Nephron (organoid): ENCODE measurements at regions not wholly inside any gene's neighbourhood (a gene's known extent, or its start where the extent isn't known, plus 50 kb on each side); places are given as distances from the start of the nearest gene placed in this dataset.

Source experiments
- H3K27ac Mint-ChIP-seq, 3 experiments: 2 replicates each; pipeline ENCODE4 v1.8.0; 2020; ENCODE audit warnings: mixed read lengths in 3 of 3, mild to moderate bottlenecking in 2 of 3, moderate library complexity in 1 of 3
- H3K27me3 Mint-ChIP-seq: 2 replicates; pipeline ENCODE4 v1.8.0; 2021; ENCODE audit warnings: low read depth, mild to moderate bottlenecking, moderate library complexity, mixed read lengths
- H3K36me3 Mint-ChIP-seq: 2 replicates; pipeline ENCODE4 v1.8.0; 2020; ENCODE audit warnings: low read depth, mixed read lengths
- H3K4me1 Mint-ChIP-seq: 2 replicates; pipeline ENCODE4 v1.8.0; 2020; ENCODE audit warnings: mixed read lengths
- H3K4me3 Mint-ChIP-seq, 3 experiments: 2 replicates each; pipeline ENCODE4 v1.8.0; 2020; ENCODE audit warnings: mild to moderate bottlenecking in 3 of 3, mixed read lengths in 3 of 3, moderate library complexity in 2 of 3
- H3K9me3 Mint-ChIP-seq: 2 replicates; pipeline ENCODE4 v1.8.0; 2020; ENCODE audit warnings: mixed read lengths
- TF ChIP-seq, protein P1 (sequence below), 3 experiments: fragments of 200-600 bp; sonication (generic); IDR thresholded peaks; one replicate each; pipeline ENCODE4 v1.5.0; 2021; ENCODE audit warnings: antibody characterized with exemption in 3 of 3; ENCODE audit not compliant: unreplicated experiment in 3 of 3

- Mint-ChIP-seq H3K4me3 (peak overlapping the region in 1 of 3 experiments; percentile 13), H3K9me3 (no peaks in the 10 kb centered on the region), H3K27ac (peak overlapping the region in 2 of 3 experiments; percentile 18 to 62), H3K4me1 (peaks cover 62% of the 10 kb centered on the region), H3K36me3 (no peaks in the 10 kb centered on the region), H3K27me3 (peaks cover 17% of the 10 kb centered on the region)
- TF ChIP-seq, protein P1, sequence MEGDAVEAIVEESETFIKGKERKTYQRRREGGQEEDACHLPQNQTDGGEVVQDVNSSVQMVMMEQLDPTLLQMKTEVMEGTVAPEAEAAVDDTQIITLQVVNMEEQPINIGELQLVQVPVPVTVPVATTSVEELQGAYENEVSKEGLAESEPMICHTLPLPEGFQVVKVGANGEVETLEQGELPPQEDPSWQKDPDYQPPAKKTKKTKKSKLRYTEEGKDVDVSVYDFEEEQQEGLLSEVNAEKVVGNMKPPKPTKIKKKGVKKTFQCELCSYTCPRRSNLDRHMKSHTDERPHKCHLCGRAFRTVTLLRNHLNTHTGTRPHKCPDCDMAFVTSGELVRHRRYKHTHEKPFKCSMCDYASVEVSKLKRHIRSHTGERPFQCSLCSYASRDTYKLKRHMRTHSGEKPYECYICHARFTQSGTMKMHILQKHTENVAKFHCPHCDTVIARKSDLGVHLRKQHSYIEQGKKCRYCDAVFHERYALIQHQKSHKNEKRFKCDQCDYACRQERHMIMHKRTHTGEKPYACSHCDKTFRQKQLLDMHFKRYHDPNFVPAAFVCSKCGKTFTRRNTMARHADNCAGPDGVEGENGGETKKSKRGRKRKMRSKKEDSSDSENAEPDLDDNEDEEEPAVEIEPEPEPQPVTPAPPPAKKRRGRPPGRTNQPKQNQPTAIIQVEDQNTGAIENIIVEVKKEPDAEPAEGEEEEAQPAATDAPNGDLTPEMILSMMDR (IDR thresholded peaks at IDR 0.05; ENCODE audit: unreplicated experiment in 3 of 3) = peak; percentile 80 to 94 (median 87)
Observed at GRCh38 chr6:188821-189655, 103.2 kb upstream of the DUSP22 start.

DNA sequence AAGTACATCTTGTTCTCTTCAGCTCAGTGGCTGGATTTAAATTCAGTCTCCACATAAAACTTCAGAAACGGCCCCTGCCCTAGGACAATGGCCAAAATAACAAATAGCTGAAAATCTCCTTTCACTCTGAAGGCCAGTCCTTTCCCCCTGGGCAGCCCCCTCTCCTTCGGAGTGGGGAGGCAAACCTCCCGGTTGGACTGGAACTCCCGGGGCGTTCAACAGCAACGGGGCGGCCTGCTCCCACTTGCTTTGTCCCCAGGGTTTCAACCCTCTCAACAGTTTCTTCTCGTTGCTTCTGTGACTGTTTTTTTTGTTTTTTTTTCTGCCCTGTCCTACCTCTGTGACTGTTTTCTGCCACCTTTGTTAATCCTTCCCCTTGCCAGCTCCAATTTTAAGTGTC lies 102.6 kb upstream of the DUSP22 start:
- TF ChIP-seq, protein P1 (IDR thresholded peaks at IDR 0.05; ENCODE audit: unreplicated experiment in 3 of 3) = no peak
- peak overlapping the region in 1 of 3 experiments; percentile 62 for H3K27ac Mint-ChIP-seq
- no peaks in the 10 kb centered on the region for H3K36me3 Mint-ChIP-seq
- no peak overlapping the region for H3K4me3 Mint-ChIP-seq
- no peaks in the 10 kb centered on the region for H3K9me3 Mint-ChIP-seq
- peaks cover 57% of the 10 kb centered on the region for H3K4me1 Mint-ChIP-seq
- peaks cover 16% of the 10 kb centered on the region for H3K27me3 Mint-ChIP-seq

DNA sequence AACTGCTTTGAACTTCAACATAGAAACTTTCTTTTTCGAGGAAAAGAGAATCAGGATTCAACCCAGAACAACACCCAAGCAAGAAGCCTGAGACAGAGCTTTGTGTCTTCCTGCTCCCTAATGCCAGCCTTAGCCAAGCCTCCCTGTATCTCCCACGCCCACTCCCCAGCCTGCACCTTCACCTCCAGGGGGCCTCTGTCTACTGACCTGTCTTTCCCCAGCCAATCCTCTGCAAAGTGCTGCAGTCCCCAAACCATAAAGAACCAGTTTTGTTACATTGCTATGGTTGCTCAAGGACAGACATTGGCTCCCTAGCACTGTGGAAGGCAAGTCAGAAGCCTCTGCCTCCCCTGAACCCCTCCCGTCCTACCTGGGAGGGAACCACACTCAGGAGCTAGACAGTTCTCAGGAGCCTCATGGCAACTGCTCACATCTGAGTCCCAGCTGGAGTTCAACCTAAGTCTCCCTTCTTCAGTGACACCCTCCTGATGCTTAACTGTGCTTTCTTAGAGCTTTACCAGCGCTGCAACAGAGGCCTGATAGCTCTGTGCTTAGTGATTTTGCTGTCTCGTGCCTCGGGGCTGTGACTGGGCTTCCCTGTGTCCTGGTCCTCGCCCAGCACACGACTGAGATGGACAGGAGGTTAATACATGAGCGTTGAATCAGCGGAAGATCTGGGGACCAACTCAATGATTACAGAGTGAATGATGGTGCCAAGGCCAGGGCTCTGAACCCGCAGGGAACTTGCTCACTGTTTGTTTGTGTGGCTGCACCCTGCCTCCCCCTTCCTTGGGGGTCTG lies 101.5 kb upstream of the DUSP22 start:
- TF ChIP-seq, protein P1 (IDR thresholded peaks at IDR 0.05; ENCODE audit: unreplicated experiment in 3 of 3) = no peak
- H3K9me3 Mint-ChIP-seq = no peaks in the 10 kb centered on the region
- no peak overlapping the region for H3K4me3 Mint-ChIP-seq
- peaks cover 16% of the 10 kb centered on the region for H3K27me3 Mint-ChIP-seq
- peak overlapping the region in 1 of 3 experiments; percentile 62 for H3K27ac Mint-ChIP-seq
- peaks cover 58% of the 10 kb centered on the region for H3K4me1 Mint-ChIP-seq
- no peaks in the 10 kb centered on the region for H3K36me3 Mint-ChIP-seq

- Mint-ChIP-seq H3K4me3 (no peak overlapping the region), H3K36me3 (no peaks in the 10 kb centered on the region), H3K9me3 (peaks cover 5% of the 10 kb centered on the region), H3K27ac (no peak overlapping the region), H3K27me3 (peaks cover 9% of the 10 kb centered on the region), H3K4me1 (peaks cover 57% of the 10 kb centered on the region)
- TF ChIP-seq, protein P1 (IDR thresholded peaks at IDR 0.05; ENCODE audit: unreplicated experiment in 3 of 3) = no peak
Observed at GRCh38 chr6:191487-192312, 100.6 kb upstream of the DUSP22 start.

DNA sequence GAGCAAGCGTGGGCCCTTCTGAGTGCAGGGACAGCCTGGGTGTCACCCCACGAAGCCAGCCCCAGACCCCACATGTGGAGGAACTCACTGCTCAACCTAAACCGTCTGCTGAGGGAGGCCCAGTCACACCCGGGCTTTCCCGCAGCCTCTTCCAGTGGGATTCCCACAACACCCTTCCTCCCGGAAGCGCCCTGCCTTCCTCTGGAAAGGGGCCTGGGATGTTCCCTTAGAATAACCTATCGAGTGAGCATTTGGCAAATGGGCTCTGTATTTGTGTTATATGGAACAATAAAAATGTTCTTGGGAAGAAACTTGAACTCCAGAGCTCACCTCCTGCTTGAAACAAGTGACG lies 100.0 kb upstream of the DUSP22 start:
- peaks cover 51% of the 10 kb centered on the region for H3K4me1 Mint-ChIP-seq
- no peak overlapping the region for H3K4me3 Mint-ChIP-seq
- peaks cover 5% of the 10 kb centered on the region for H3K27me3 Mint-ChIP-seq
- H3K27ac Mint-ChIP-seq = no peak overlapping the region
- peaks cover 5% of the 10 kb centered on the region for H3K9me3 Mint-ChIP-seq
- no peaks in the 10 kb centered on the region for H3K36me3 Mint-ChIP-seq
- TF ChIP-seq, protein P1 (IDR thresholded peaks at IDR 0.05; ENCODE audit: unreplicated experiment in 3 of 3) = no peak
